Upper lobe of left lung (tissue), 4 donors: ENCODE measurements at regions not wholly inside any gene's neighbourhood (a gene's known extent, or its start where the extent isn't known, plus 50 kb on each side); places are given as distances from the start of the nearest gene placed in this dataset.

Experiments used
- POLR2A ChIP-seq, 4 donors: fragments of 450-650 bp; IDR thresholded peaks; one replicate each; pipeline ENCODE4 v1.5.1; 2016 to 2017; ENCODE audit warnings: antibody characterized with exemption in 4 of 4, mild to moderate bottlenecking in 2 of 4
- POLR2AphosphoS5 ChIP-seq, 2 donors: sonication (generic); formaldehyde crosslinking; IDR thresholded peaks; one replicate each; pipeline ENCODE4 v1.5.1; 2017; ENCODE audit warnings: antibody characterized with exemption in 2 of 2
- TF ChIP-seq, protein P1 (sequence below), 6 experiments: fragments of 450-650 bp in 4 of 6; fragments of 200-600 bp in 2 of 6; sonication (generic) in 2 of 6; IDR thresholded peaks; one replicate each; pipeline ENCODE4 v1.5.1; 2016 to 2019; ENCODE audit warnings: antibody characterized with exemption in 6 of 6

DNA sequence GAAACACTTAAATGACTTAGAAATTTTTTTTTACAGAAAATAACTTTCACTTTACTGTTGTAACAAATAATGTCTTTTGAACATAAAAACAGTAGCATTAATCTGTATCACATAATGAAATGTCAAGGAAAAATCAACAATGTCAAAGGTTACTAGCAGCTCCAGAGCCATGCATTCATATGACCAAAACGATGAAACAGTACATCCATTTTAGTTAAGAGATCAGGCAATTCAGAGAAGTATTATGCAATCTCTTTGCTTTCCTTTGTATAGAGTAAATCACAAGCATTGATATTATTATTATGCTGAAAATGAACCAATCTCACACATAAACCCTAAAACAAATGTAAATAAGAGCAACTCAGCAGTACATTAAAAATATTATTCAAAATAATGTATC, 748.9 kb downstream of the PLA2G4A start:
- TF ChIP-seq, protein P1, sequence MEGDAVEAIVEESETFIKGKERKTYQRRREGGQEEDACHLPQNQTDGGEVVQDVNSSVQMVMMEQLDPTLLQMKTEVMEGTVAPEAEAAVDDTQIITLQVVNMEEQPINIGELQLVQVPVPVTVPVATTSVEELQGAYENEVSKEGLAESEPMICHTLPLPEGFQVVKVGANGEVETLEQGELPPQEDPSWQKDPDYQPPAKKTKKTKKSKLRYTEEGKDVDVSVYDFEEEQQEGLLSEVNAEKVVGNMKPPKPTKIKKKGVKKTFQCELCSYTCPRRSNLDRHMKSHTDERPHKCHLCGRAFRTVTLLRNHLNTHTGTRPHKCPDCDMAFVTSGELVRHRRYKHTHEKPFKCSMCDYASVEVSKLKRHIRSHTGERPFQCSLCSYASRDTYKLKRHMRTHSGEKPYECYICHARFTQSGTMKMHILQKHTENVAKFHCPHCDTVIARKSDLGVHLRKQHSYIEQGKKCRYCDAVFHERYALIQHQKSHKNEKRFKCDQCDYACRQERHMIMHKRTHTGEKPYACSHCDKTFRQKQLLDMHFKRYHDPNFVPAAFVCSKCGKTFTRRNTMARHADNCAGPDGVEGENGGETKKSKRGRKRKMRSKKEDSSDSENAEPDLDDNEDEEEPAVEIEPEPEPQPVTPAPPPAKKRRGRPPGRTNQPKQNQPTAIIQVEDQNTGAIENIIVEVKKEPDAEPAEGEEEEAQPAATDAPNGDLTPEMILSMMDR (IDR thresholded peaks at IDR 0.05) = no peak
- TF ChIP-seq POLR2A (IDR thresholded peaks at IDR 0.05) = no peak
- TF ChIP-seq POLR2AphosphoS5 (IDR thresholded peaks at IDR 0.05) = no peak
